ENCODE measurements at regions not wholly inside any gene's neighbourhood (a gene's known extent, or its start where the extent isn't known, plus 50 kb on each side); places are given as distances from the start of the nearest gene placed in this dataset.

GRCh38 chr13:62684359-62684758 lies 1268.7 kb upstream of the PCDH20 start:
- TF ChIP-seq CTCF (IDR thresholded peaks at IDR 0.05; ENCODE audit: low read length), result no peak
- TF ChIP-seq EZH2phosphoT487 (IDR thresholded peaks at IDR 0.05; ENCODE audit: low read length), result no peak

All from MM.1S (cell line).